IMR-90 (cell line): ENCODE measurements at regions not wholly inside any gene's neighbourhood (a gene's known extent, or its start where the extent isn't known, plus 50 kb on each side); places are given as distances from the start of the nearest gene placed in this dataset.
"Not testable (repeated sequence)": the region's sequence is repeated elsewhere in the genome, so short reads cannot be mapped to it uniquely, and the experiment has no call there.

Source experiments
- ATAC-seq: fragments of 200-7000 bp; cut with Tn5 transposase; 2 replicates; pipeline ENCODE4 v1.9.1; 2020; ENCODE audit warnings: low read depth, mild to moderate bottlenecking, moderate library complexity
- BruUV-seq: library from RNA; stranded (reverse); fragments of 400-500 nt; replicated peaks from 2 replicates; lab custom pipeline; 2021; lab: Mats Ljungman, UMichigan
- CTCF ChIA-PET: fragments of 300-600 bp; formaldehyde crosslinking; extraction: SDS; loops from one replicate; lab custom pipeline; 2021; ENCODE audit warnings: antibody characterized with exemption; lab: Yijun Ruan, JAX
- POLR2A ChIA-PET: fragments of 300-600 bp; sonication (Branson Sonifier 250); formaldehyde crosslinking; loops from one replicate; lab custom pipeline; 2022; ENCODE audit warnings: antibody characterized with exemption; ENCODE audit not compliant: unreplicated experiment; lab: Charles Lee
- DNase-seq: peaks from one replicate; pipeline ENCODE4 v3.0.0; 2013
- H2AFZ ChIP-seq: replicated peaks from 2 replicates; pipeline ENCODE3; 2013; ENCODE audit warnings: low read length, mild to moderate bottlenecking; ENCODE audit not compliant: poor library complexity
- H2AK5ac ChIP-seq: 2 replicates; pipeline ENCODE4 v1.6.1; 2013; ENCODE audit warnings: low read depth, low read length, inconsistent platforms
- H2AK9ac ChIP-seq: replicated peaks from 2 replicates; pipeline ENCODE3; 2013; ENCODE audit warnings: mild to moderate bottlenecking, low read depth, low read length, moderate library complexity; ENCODE audit not compliant: poor library complexity
- H2BK120ac ChIP-seq: 2 replicates; pipeline ENCODE4 v1.6.1; 2013; ENCODE audit warnings: low read depth, low read length, inconsistent platforms
- H2BK15ac ChIP-seq: 3 replicates; pipeline ENCODE4 v1.6.1; 2013; ENCODE audit warnings: low read depth, low read length, inconsistent platforms
- H2BK20ac ChIP-seq: 2 replicates; pipeline ENCODE4 v1.6.1; 2013; ENCODE audit warnings: low read depth, mild to moderate bottlenecking, inconsistent platforms, low read length, moderate library complexity
- H2BK5ac ChIP-seq: 2 replicates; pipeline ENCODE4 v1.6.1; 2013; ENCODE audit warnings: mild to moderate bottlenecking, low read depth, low read length, inconsistent platforms; ENCODE audit not compliant: poor library complexity, severe bottlenecking
- H3K14ac ChIP-seq: replicated peaks from 2 replicates; pipeline ENCODE4 v1.6.1; 2013; ENCODE audit warnings: low read depth, low read length, inconsistent platforms
- H3K18ac ChIP-seq: 2 replicates; pipeline ENCODE4 v1.6.1; 2013; ENCODE audit warnings: low read depth, low read length, control low read depth
- H3K23ac ChIP-seq: 2 replicates; pipeline ENCODE4 v1.6.1; 2013; ENCODE audit warnings: low read depth, low read length, inconsistent platforms
- H3K27ac ChIP-seq: 2 replicates; pipeline ENCODE4 v1.5.1; 2013; ENCODE audit warnings: mild to moderate bottlenecking, control low read depth, low read length; ENCODE audit not compliant: insufficient read depth
- H3K27me3 ChIP-seq: 2 replicates; pipeline ENCODE4 v1.6.1; 2013; ENCODE audit warnings: low read length; ENCODE audit not compliant: control insufficient read depth, insufficient read depth
- H3K36me3 ChIP-seq: 2 replicates; pipeline ENCODE4 v1.6.1; 2013; ENCODE audit warnings: low read length, mixed read lengths; ENCODE audit not compliant: control insufficient read depth, insufficient read depth
- H3K4ac ChIP-seq: 2 replicates; pipeline ENCODE4 v1.6.1; 2013; ENCODE audit warnings: low read depth, low read length, inconsistent platforms
- H3K4me1 ChIP-seq: 2 replicates; pipeline ENCODE4 v1.6.1; 2013; ENCODE audit warnings: low read length, mixed read lengths; ENCODE audit not compliant: control insufficient read depth, insufficient read depth
- H3K4me2 ChIP-seq: 2 replicates; pipeline ENCODE4 v1.6.1; 2013; ENCODE audit warnings: low read depth, mild to moderate bottlenecking, control low read depth, low read length, moderate library complexity
- H3K4me3 ChIP-seq: 2 replicates; pipeline ENCODE4 v1.5.1; 2013; ENCODE audit warnings: low read depth, mild to moderate bottlenecking, control low read depth, low read length, moderate library complexity; ENCODE audit not compliant: insufficient read depth
- H3K56ac ChIP-seq: 2 replicates; pipeline ENCODE4 v1.6.1; 2013; ENCODE audit warnings: low read length, inconsistent platforms; ENCODE audit not compliant: insufficient read depth; ENCODE audit errors: extremely low read depth
- H3K79me1 ChIP-seq, 2 experiments: 2 replicates each; pipeline ENCODE4 v1.6.1; 2013; ENCODE audit warnings: low read length in 2 of 2, inconsistent platforms in 1 of 2, low read depth in 1 of 2
- H3K9ac ChIP-seq: 2 replicates; pipeline ENCODE4 v1.6.1; 2013; ENCODE audit warnings: low read depth, low read length, control low read depth
- H3K9me1 ChIP-seq: 2 replicates; pipeline ENCODE4 v1.6.1; 2013; ENCODE audit warnings: low read length, inconsistent platforms; ENCODE audit not compliant: insufficient read depth
- H3K9me3 ChIP-seq: 2 replicates; pipeline ENCODE4 v1.6.1; 2013; ENCODE audit warnings: low read length; ENCODE audit not compliant: control insufficient read depth, insufficient read depth
- H4K20me1 ChIP-seq: 2 replicates; pipeline ENCODE4 v1.6.1; 2013; ENCODE audit warnings: low read length, inconsistent platforms; ENCODE audit not compliant: insufficient read depth
- H4K5ac ChIP-seq: 2 replicates; pipeline ENCODE4 v1.6.1; 2013; ENCODE audit warnings: mild to moderate bottlenecking, low read depth, low read length, control low read depth
- H4K8ac ChIP-seq, 2 experiments: 2 replicates each; pipeline ENCODE4 v1.6.1; 2013; ENCODE audit warnings: low read depth in 2 of 2, low read length in 2 of 2, control low read depth in 1 of 2, inconsistent platforms in 1 of 2
- H4K91ac ChIP-seq: 2 replicates; pipeline ENCODE4 v1.6.1; 2013; ENCODE audit warnings: low read depth, low read length, inconsistent platforms; ENCODE audit not compliant: insufficient read depth
- WGBS, 2 experiments: methylation state at CpG; one replicate each; pipeline versions ENCODE4 v1.1.5 to v1.1.7; 2013; ENCODE audit warnings: missing lambda C conversion rate in 2 of 2; ENCODE audit not compliant: insufficient read length in 1 of 2; ENCODE audit errors: extremely low coverage in 2 of 2; 5-methylcytosine and 5-hydroxymethylcytosine counted together
- dilution Hi-C: fragments of 300-500 bp; cut with HindIII; formaldehyde crosslinking; loops from one replicate; pipeline ENCODE4 v1.14.3; 2018; ENCODE audit warnings: low sequenced_read_pairs; ENCODE audit not compliant: unreplicated experiment
- in situ Hi-C: fragments of 300-500 bp; cut with MboI; formaldehyde crosslinking; loops from 3 replicates; pipeline ENCODE4 v1.14.3; 2019; ENCODE audit warnings: low sequenced_read_pairs, inconsistent platforms, mixed read lengths
- intact Hi-C: fragments of 100-400 bp; cut with micrococcal nuclease; formaldehyde crosslinking; loops from 2 replicates; pipeline ENCODE4 v1.10.0; 2022

GRCh38 chr9:126077656-126078055 is 249.0 kb upstream of the MVB12B start:
- H3K27ac ChIP-seq, H3K9me3 ChIP-seq, H3K23ac ChIP-seq, in situ Hi-C loops, BruUV-seq, H2BK120ac ChIP-seq, H4K20me1 ChIP-seq, H2BK5ac ChIP-seq, H3K27me3 ChIP-seq, CTCF ChIA-PET, H3K79me1 ChIP-seq, H4K8ac ChIP-seq, H3K4me2 ChIP-seq, H3K56ac ChIP-seq, dilution Hi-C loops, POLR2A ChIA-PET, H3K4ac ChIP-seq, H2BK20ac ChIP-seq, DNase-seq, H4K91ac ChIP-seq, H4K5ac ChIP-seq, H3K9me1 ChIP-seq, H3K4me1 ChIP-seq, H3K9ac ChIP-seq, H3K36me3 ChIP-seq, H2AFZ ChIP-seq, ATAC-seq, H3K4me3 ChIP-seq, H2AK9ac ChIP-seq, H2BK15ac ChIP-seq, H2AK5ac ChIP-seq, H3K14ac ChIP-seq, H3K18ac ChIP-seq, intact Hi-C loops: not testable (repeated sequence)
- no CpG with 5 or more reads among the region's 12 CpGs for WGBS, 2 experiments
